ENCODE measurements at regions not wholly inside any gene's neighbourhood (a gene's known extent, or its start where the extent isn't known, plus 50 kb on each side); places are given as distances from the start of the nearest gene placed in this dataset.

GRCh38 chr3:194253270-194253669 lies 97.9 kb downstream of the CPN2 start:
- DNase-seq (ENCODE audit: low spot score) = no peak
- TF ChIP-seq CTCF (IDR thresholded peaks at IDR 0.05) = no peak
- H3K4me3 ChIP-seq = no peak overlapping the region
- no peak overlapping the region for H3K27ac ChIP-seq

GRCh38 chr3:194254040-194254439 lies 97.1 kb downstream of the CPN2 start:
- DNase-seq (ENCODE audit: low spot score) = no peak
- H3K4me3 ChIP-seq = no peak overlapping the region
- no peak overlapping the region for H3K27ac ChIP-seq
- TF ChIP-seq CTCF (IDR thresholded peaks at IDR 0.05) = no peak

DNA sequence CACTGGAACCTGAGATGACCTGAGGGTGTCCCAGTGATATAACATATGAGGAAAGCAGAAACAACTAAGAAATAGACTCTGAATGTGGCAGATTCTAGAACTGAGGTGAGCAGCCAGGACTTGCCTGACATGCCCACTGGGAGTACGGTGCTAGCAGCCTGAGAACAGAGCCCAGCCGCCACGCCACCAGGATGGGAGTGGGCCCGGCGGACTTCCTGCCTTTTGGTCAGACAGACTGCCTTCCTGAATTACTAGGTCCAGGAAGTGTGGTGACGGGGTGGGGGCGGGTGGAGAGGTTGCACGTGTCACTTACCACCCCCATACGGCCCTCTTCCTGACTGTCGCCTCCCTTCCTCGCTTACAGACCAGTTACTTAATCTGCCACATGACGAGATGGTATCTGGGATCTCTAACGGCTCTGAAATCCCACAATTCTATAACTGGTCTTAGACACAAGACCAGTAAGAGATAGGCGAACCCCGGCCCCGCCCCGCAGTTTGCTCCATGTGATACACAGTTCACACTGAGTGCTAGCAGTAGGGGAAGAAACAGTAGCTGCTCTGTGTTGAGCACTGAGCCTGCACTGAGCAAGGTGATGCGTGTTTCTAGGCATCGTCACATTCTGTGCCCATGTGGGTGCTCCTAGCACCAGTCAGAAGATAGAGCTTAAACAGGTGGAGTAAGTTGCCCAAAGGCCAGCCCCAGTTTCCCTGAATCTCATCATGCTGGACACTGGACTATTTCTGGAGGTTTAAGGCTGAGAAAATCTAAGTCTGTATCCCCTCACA lies 95.7 kb downstream of the CPN2 start:
- peak overlapping the region in 1 of 2 donors; percentile 41 for H3K27ac ChIP-seq
- no peak for DNase-seq (ENCODE audit: low spot score)
- no peak overlapping the region for H3K4me3 ChIP-seq
- no peak for TF ChIP-seq CTCF (IDR thresholded peaks at IDR 0.05)

- no peak for TF ChIP-seq CTCF (IDR thresholded peaks at IDR 0.05)
- DNase-seq (ENCODE audit: low spot score) = no peak
- Histone ChIP-seq H3K4me3 (no peak overlapping the region), H3K27ac (peak overlapping the region in 1 of 2 donors; percentile 41)
These were observed 94.8 kb downstream of the CPN2 start for GRCh38 chr3:194256040-194256945.

- no peak for DNase-seq (ENCODE audit: low spot score)
- no peak for TF ChIP-seq CTCF (IDR thresholded peaks at IDR 0.05)
- no peak overlapping the region for H3K4me3 ChIP-seq
These were observed 93.9 kb downstream of the CPN2 start for GRCh38 chr3:194257151-194257621.

DNA sequence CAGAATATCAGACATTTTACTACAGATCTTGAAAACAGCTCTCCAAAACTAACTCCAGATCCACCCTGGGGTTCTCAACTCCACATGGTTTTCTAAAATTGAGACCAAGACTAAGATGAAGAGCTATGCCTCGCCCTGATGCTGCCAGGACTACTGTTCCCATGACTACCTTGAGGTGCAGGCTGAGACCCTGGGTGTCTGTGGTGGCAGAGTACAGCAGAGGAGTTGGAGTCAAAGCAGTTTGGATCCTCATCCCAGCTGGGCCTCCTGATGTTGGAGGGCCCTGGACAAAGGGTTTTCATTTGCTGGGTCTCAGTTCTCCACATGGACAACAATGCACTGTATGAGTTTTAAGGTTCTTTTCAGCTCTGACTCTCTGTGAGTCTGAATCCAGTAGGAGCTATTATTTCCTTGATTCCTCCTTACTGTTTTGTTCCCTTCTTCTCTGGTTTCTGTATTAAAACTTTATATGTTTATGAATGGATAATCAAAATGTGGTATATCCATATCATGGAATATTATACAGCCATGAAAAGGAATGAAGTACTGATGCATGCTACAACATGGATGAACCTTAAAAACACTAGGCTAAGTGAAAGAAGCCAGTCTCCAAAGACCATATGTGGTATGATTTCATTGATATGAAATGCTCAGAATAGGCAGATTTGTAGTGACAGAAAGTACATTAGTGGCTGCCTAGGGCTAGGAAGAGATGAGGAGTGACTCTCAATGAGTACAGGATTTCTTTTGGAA lies 93.0 kb downstream of the CPN2 start:
- Histone ChIP-seq H3K27ac (no peak overlapping the region), H3K4me3 (no peak overlapping the region)
- no peak for DNase-seq (ENCODE audit: low spot score)
- TF ChIP-seq CTCF (IDR thresholded peaks at IDR 0.05) = no peak

More at GRCh38 chr3:194257151-194257621, 93.9 kb downstream of the CPN2 start:
- H3K27ac ChIP-seq = no peak overlapping the region
